COR-L47 (cell line): ENCODE measurements at regions not wholly inside any gene's neighbourhood (a gene's known extent, or its start where the extent isn't known, plus 50 kb on each side); places are given as distances from the start of the nearest gene placed in this dataset.
A peak's percentile ranks its signal among the peaks of the same experiment; 100 is the strongest.

Experiments used
- DNase-seq: peaks from one replicate; lab custom pipeline; 2025; lab: John Stamatoyannopoulos, UW

GRCh38 chr1:164308101-164308500 is 250.9 kb upstream of the PBX1 start:
- DNase-seq = no peak

DNA sequence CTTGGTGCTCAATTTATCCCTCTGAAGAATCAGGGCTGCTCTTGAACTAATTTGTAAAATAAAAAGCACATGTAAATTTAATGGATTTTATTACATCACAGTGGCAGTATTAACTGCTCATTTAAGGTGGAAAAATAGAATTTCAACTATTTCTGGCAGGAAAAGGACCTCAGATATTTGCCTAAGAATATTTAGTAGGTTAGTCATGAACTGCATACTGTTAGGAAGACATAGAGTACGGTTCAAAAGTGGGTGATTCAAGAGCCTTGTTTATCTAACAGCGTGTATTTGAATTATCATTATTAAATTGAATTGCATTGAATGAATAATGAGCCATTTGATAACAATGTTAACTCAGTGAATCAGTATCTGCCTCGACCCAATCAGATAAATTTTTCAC is 248.8 kb upstream of the PBX1 start:
- DNase-seq = no peak

DNA sequence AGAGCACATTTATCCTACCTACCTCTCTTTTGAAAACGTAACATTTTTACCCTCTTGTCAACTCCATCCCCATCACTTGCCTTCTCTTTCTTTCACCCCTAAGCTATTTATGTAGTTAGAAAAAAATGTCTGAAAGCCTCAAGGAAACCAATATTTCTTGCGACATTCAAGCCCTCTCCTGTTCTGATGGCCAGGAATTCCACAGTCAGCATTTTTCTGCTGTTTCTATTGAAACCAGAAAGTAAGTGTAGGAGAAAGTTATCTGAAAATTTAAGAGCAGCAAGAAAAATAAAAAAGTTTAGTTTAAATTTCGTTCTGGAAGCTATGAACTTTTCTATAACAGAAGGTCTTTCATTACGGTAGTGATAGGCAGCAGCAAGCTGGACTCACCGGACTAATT is 247.6 kb upstream of the PBX1 start:
- no peak for DNase-seq

DNA sequence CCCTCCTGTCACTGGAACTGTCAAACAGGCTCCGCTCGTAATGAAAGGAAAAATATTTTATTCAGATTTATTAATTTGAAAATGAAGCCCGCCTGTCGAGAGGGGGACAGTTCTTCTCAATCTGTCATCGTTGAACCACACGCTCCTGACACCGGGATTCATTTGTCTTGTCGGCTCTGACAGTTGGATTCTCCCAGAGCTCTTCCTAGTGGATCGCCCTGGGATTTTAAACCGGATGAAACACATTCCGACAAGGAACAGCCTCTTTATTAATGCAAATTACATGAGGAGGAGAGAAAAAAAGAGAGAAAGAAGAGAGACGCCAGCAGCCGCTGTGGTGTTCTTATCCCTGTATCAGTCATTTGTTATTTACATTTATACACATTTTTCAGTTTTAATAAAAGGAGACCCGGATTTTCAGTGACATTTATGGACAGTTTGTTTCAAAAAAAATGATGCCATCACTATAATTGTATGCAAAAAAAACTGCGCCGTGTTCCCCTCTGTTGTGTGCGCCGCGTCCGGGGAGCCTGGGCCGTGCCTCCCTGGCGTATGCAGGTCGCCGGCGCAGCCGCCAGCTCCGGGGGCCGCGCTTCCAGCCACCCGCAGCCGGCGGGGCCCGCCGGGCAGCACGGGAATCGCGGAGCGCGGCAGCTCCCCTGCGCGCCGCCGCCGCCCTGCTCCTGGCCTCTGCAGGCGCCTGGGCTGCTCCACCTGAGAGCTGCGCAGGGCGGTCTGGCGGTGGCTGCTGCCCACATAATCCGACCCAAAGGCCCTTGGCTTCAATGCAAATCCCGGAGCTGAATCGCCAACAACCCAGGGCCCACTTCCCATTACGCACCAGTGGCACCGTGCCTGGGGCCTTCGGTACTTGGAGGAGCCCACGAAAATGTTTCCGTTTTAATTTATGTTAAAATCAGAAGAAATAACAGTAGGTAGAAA is 237.9 kb upstream of the PBX1 start:
- no peak for DNase-seq

DNA sequence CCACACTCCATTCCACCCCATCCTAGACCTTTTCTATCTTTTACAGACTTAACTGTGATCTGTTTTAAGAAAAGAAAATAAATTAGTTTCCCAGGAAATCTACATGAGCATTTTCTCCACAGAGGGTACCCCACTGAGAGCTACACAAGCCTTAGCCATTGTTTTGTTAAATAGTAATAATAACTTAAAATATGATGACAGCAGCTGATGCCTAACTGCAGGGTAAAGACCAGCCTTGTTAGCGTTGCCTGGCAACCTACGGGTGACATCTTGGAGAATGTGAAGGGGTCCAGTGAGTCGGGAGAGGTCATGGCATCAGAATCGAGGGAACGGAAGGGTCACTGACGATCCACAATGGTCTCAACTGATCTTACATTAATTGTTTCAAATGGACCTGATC is 233.2 kb upstream of the PBX1 start:
- DNase-seq = no peak

DNA sequence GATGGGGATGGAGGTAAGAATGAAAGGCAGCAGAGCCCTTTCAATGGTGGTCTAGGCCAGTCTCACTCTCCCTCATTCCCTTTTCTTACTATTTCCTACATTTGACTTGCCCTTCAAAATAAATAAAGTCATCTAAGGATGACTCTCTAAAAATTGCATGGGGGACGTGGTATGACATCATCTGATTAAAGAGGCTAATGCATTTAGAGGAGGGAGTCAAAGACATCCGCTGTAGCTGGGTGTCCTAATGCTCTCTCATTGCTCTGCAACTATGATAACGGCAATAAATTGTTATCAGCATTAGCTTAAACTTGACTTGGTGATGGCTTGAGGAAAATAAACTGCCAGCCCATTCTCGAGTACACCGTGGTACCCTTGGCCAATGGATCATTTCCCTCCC is 225.6 kb upstream of the PBX1 start:
- DNase-seq = no peak

GRCh38 chr1:164337394-164337793 is 221.6 kb upstream of the PBX1 start:
- no peak for DNase-seq

- no peak for DNase-seq
Observed at GRCh38 chr1:164337885-164338284, 221.1 kb upstream of the PBX1 start.

DNA sequence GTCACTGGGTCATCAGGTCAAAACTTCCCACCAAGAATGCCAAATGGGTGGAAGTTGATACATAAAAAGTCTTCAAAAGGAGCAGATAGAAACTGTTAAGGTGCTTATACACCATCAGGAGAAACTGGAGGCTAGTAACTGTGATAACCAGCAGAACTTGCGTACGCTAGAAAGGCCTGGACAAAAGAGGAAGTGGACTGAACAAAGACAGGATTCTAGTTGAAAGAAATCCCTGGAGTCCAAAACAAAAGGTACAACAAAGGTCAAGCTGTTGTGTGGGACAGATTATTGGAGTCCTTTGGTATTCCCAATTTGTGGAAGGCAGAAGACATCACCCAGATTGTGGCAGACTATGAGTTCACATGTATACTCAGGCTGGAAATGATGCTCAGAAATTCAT is 215.8 kb upstream of the PBX1 start:
- DNase-seq = no peak

GRCh38 chr1:164347980-164348379 is 211.0 kb upstream of the PBX1 start:
- no peak for DNase-seq

DNA sequence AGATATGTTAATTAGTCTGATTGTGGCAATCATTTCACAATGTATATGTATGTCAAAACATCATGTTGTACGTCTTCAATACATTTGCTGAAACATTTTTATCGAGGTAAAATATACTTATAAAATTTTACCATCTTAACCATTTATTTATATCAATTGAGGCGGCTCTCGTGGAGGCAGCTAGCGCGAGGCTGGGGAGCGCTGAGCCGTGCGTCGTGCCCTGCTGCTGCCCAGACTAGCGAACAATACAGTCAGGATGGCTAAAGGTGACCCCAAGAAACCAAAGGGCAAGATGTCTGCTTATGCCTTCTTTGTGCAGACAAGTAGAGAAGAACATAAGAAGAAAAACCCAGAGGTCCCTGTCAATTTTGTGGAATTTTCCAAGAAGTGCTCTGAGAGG is 202.5 kb upstream of the PBX1 start:
- DNase-seq = no peak

GRCh38 chr1:164360265-164360664 is 198.7 kb upstream of the PBX1 start:
- DNase-seq = no peak

DNA sequence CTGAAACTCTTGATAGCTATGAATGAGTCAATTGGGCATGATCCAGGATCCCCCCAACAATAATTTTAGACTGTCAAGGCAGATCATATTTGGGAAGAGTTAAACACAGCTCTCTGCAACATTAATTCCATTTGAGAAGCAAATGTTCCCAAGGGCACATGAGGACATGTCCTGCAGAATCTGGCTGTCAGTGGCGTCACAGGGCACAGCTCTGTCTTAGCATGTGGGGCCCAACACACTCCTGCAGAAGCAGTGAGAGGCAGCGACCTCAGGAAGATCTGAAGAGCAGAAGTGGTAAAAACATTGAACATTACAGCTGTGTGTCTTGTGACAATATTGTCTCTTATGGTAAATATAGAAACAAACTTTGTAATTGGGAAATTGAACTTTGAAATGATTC is 197.1 kb upstream of the PBX1 start:
- no peak for DNase-seq

- no peak for DNase-seq
Observed at GRCh38 chr1:164363980-164364379, 195.0 kb upstream of the PBX1 start.

GRCh38 chr1:164366014-164366413 is 193.0 kb upstream of the PBX1 start:
- DNase-seq = no peak

GRCh38 chr1:164369698-164370365 is 189.2 kb upstream of the PBX1 start:
- no peak for DNase-seq

DNA sequence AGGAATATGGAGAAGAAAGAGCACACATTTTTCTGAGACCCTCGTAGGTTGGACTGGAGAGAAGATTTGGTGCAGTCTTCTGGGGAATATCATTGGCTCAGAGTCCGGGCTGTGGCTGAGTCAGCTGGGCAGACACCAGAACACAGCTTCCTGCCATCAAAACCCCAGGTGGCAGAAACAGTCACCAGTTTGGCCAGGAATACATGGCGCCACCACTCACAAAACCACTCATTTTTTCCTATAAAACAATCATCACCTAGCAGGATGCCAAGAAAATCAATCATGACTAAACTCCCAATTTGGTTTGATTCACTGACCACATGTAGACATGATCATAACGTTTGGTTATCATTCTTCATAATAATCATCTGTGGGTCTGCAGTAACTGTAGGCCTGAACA is 178.1 kb upstream of the PBX1 start:
- peak; percentile 66 for DNase-seq

DNA sequence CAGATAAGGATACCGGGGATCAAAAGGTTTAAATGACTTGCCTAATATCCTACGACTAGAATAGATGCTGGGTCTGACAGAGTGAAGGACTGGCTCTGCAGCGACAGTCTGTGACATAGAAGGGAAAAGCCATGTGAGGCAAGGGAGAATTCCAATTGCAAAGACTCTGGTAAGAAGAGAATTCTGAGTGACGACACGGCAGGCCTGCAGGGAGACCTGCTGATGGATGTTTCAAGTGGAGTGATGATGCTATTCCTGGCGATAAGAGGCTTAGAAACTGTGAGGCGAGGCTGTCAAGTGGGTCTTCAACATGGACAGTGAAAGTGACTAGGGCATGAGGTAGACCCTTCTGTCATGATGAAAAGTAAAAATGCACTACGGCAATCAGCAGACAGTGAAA is 176.6 kb upstream of the PBX1 start:
- DNase-seq = no peak

- DNase-seq = no peak
Observed at GRCh38 chr1:164384262-164384661, 174.7 kb upstream of the PBX1 start.

- DNase-seq = no peak
Observed at GRCh38 chr1:164417016-164417704, 141.8 kb upstream of the PBX1 start.

- no peak for DNase-seq
Observed at GRCh38 chr1:164423136-164423535, 135.8 kb upstream of the PBX1 start.

DNA sequence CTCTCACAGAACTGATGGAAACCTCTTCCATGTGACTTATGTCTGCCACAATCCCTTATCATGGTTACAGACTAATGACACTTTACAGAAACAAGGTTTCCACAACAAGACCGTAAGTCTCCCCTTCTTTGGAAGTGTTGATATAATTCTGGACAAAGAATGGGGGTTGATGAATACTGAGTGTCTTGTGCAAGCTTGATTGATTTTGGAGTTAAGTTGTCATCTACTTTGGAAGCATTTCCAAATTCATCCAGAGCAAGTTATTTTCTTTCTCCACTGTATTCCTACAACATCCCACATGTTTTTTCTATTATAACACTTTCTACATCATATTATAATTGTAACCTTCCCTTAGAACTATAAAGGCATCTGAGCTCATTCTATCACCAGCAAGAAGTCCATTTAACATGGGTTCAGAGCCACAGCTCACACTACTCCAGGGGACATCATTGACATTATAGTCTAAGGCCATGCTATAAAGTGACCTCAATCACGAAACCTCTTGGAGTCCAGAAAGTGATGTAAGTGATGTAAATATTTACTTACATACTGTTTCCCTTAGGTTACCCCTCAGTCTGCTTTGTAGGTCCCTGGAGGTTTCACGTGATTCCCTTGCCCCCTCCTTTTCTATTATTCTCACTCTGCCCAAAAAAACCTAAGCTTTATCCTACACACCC is 125.7 kb upstream of the PBX1 start:
- DNase-seq = no peak
